SK-N-SH treated with all-trans-retinoic acid at 6 μM for 48 hours (cell line): ENCODE measurements at regions not wholly inside any gene's neighbourhood (a gene's known extent, or its start where the extent isn't known, plus 50 kb on each side); places are given as distances from the start of the nearest gene placed in this dataset.

ENCODE experiments used
- ESRRG ChIP-seq: fragments of 250-450 bp; sonication (Bioruptor Pico); IDR thresholded peaks from 2 replicates; pipeline ENCODE4 v1.6.1; 2021; ENCODE audit warnings: mild to moderate bottlenecking
- ZFP30 ChIP-seq: fragments of 450-650 bp; formaldehyde crosslinking; IDR thresholded peaks from 2 replicates; pipeline ENCODE4 v1.5.0; 2022; ENCODE audit warnings: mild to moderate bottlenecking, moderate library complexity

DNA sequence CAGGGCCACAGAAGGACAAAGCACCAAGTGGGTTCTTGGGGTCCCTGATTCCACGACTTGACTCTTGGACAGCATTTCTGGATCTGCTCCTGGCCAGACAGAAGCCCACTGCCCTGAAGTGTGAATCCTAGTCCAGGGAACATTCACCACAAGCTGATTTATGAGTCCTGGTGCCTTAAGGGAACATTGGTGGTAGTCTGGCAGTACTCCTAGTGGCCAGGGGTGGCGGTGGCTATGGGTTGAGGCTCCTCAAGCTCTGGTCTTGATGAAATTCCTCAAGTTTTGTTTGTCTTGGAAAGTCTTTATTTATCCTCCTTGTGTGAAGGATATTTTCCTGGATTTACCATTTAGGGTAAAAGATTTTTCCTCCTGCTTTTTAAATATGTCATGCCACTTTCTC lies 307.5 kb downstream of the PYDC2 start:
- no peak for TF ChIP-seq ESRRG (CRISPR knock-in tag)
- TF ChIP-seq ZFP30 (CRISPR knock-in tag), result no peak
